HG02798 (cell line): ENCODE measurements at regions not wholly inside any gene's neighbourhood (a gene's known extent, or its start where the extent isn't known, plus 50 kb on each side); places are given as distances from the start of the nearest gene placed in this dataset.
"Not testable (repeated sequence)": the region's sequence is repeated elsewhere in the genome, so short reads cannot be mapped to it uniquely, and the experiment has no call there.

Experiments used
- ATAC-seq: cut with Tn5 transposase; IDR thresholded peaks from one replicate; pipeline ENCODE4 v1.9.1; 2021; ENCODE audit warnings: mild to moderate bottlenecking; ENCODE audit not compliant: unreplicated experiment, poor library complexity

- ATAC-seq = no peak
These were observed 916.1 kb downstream of the KCNJ2 start for GRCh38 chr17:71085238-71086033.

DNA sequence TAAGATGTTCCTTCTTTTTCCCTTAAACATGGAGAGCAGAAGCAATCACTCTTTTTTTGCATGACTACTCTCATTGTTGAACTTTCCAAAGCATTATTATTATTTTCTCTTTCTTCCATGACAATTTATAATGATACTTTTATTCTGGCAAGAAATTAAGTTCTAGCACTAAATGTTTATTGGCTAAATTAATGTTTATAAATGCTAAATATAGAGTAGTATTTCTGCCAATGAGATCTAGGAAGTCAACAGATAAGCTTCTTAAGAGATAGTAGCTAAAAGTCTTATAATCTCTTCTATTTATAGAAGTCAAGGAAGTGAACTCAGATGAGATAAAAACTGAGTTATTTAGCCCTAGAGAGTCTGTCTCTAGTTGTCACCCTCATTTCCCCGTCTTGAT, 920.1 kb downstream of the KCNJ2 start:
- ATAC-seq = no peak

DNA sequence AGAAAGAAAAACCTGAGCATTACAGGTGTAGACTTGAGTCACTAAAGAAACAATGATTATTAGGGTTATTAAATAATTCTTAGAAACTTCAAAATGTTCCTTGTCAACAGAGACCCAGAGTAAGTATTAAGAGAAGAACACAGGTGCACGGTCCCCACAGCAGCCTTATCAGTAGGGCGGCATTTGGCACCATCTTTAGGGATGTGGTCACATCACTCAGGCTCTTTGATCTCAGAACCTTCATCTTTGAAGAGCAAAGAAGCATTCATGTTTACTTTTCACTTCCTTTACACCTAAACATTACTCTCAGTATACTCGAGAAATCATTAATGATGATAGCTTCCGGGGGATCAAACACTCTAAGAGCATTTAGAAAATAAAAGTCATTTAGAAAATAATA, 928.7 kb downstream of the KCNJ2 start:
- ATAC-seq = no peak

GRCh38 chr17:71099003-71099714, 929.8 kb downstream of the KCNJ2 start:
- no peak for ATAC-seq

DNA sequence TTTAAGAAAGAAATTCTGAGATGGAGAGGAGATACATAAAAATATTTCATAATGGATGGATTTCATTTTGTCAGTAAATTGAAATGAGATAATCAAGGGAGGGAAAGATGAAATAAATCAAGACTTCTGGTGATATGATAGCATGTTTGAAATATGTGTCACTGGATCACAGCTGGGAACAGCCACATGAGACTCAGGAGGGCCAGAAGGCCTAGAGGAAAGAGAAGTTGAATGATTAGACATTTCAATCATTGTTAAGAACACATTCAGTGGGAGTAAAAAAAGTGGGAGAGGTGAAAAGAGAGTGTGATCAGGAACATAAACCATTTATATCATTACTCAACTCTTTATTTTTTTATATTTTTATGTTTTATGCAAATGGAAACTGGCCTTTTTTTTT, 933.4 kb downstream of the KCNJ2 start:
- ATAC-seq = no peak

GRCh38 chr17:71104225-71104624, 934.9 kb downstream of the KCNJ2 start:
- ATAC-seq = no peak

DNA sequence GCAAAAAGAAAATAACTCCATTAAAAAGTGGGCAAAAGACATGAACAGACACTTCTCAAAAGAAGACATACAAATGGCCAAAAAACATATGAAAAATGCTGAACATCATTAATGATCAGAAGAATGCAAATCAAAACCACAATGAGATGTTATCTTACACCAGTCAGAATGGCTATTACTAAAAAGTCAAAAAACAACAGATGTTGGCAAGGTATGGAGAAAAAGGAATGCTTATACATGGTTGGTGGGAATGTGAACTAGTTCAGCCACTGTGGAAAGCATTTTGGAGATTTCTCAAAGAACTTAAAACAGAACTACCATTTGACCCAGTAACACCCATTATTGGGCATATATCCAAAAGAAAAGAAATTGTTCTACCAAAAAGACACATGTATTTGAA, 936.7 kb downstream of the KCNJ2 start:
- ATAC-seq = not testable (repeated sequence)

GRCh38 chr17:71107136-71107535, 937.8 kb downstream of the KCNJ2 start:
- no peak for ATAC-seq

DNA sequence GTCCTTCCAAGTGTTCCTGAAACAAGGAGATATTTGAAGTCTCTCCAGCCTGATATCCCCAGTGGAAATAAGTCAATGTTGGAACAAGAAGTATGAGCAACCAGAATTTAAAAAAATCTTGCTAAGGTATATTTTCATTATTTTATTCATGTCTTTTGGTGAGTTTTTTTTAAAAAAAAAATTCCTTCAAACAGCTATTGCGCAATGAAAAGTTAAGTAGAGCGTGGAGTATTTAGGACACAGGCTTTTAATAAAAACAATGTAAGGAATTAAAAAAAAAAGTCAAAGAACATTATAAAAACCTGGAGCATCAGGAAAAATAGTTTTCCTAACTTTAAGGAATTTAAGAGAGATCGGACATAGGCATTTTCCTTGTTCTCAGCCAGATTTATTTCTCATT, 940.4 kb downstream of the KCNJ2 start:
- ATAC-seq = no peak

DNA sequence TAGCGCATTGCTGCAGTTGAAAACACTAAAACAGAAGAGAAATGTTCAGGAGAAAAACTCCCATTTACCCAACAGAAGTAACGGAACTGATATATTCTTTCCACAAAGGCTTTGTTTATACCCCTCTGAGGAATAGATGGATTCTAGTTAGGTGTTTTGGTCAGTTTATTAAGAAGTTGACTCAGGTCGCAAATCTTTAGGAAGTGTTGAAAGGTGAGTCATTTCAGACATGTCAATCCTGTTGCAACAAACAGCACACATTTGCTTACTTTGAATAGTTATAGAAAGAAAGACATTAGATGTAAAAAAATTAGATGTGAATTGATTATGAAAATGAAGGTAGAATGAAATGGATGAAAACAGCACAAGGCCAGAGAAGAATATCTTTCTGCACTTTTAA, 941.0 kb downstream of the KCNJ2 start:
- ATAC-seq = no peak

DNA sequence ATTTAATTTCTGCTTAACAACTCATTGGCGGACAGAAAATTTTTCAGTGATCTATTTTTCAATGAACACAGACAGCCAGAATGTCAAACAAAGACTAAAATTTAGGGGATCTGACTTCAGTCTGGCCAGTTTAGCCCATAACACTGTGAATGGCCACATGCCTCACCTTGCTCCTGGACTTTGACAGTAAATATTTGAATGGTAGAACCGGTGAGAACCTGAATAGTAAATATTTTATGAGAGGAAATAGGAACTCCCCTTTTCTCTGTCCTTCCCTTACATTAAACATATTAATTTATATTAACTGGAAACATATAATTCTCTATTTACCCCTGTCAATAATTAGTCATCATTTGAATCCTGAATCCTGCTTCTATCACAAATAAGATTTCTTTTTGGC, 942.1 kb downstream of the KCNJ2 start:
- no peak for ATAC-seq

GRCh38 chr17:71111934-71112333, 942.6 kb downstream of the KCNJ2 start:
- ATAC-seq = no peak

DNA sequence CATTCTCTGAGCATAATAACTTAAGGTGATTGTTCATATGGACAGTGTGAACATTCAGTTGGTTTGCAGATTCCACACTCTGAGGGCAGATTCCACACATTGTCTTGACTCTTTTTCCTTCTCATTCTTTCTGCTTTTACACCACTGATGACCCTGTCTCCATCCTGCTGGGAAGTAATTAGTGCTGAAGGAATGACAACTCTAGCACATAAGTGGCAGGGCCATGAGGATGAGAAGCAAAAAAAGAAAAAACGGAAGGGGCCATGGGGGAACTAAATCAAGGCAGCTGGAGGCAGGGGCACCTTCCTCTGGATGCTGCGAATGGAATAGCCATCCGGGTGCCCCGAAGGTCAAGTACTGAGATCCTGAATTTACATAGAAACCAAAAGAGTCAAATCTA, 944.0 kb downstream of the KCNJ2 start:
- ATAC-seq = no peak

- no peak for ATAC-seq
These were observed 945.8 kb downstream of the KCNJ2 start for GRCh38 chr17:71114911-71115668.

GRCh38 chr17:71115669-71115972, 946.3 kb downstream of the KCNJ2 start:
- no peak for ATAC-seq

DNA sequence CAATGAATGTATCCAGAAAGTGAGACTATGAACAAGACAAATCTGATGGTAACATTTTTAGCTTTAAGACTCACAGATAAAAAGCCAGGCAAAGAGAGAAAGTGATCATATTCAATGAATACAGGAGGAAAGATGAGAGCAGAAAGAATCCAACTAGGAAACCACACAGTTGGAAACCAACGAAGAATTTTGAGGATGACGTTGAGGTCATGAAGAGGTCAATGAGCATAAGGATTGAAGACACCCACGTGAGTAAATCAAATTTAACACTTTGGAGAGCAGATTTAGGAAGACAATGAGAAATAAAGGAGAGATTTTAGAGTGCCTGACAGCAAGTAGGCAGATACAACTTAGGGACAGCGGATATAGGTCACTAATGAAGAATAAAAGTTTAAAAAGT, 948.1 kb downstream of the KCNJ2 start:
- ATAC-seq = no peak

GRCh38 chr17:71118039-71118438, 948.7 kb downstream of the KCNJ2 start:
- ATAC-seq = no peak

- ATAC-seq = no peak
These were observed 958.1 kb downstream of the KCNJ2 start for GRCh38 chr17:71127416-71127815.

DNA sequence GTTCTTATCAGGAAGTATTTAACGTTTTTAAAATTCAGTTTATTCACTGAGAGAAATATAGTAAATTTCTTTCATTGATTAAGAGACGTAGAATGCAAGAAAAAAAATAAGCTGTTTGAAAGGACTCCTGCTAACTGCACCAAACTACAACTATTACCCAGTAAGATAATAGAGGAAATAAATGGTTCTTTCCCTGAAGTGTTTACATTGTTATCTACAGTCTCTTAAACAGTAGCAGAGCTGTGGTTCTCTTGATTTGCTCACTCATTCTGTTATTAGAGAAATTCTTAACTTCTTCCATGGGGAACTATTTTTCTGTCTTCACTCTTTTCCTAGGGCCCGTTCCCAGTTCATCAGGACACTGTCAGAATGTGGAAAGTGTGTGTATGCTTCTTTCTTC, 973.0 kb downstream of the KCNJ2 start:
- ATAC-seq = no peak

DNA sequence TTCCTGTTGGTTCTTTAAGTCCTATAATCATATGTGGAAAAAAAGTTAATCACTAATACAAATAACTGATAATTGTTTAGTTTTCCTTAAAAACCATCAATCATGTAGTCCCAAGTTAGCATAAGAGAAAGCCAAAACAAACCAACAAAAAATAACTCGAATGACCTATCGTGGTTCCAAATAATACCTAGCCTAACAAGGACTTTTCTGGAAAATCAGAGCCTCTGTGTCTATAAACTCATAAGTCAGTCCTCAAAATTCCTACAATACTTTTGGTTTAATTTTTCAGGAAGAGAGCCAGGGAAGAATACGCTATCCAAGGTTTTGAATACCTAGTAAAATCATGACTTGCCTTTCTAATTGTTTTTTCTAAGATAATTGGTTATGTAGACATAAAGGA, 975.3 kb upstream of the SOX9 start:
- no peak for ATAC-seq

GRCh38 chr17:71147906-71148305, 972.9 kb upstream of the SOX9 start:
- no peak for ATAC-seq
